AG04449 (cell line): ENCODE measurements at regions not wholly inside any gene's neighbourhood (a gene's known extent, or its start where the extent isn't known, plus 50 kb on each side); places are given as distances from the start of the nearest gene placed in this dataset.

Experiments
- CTCF ChIA-PET: fragments of 350-600 bp; formaldehyde crosslinking; extraction: SDS; loops from one replicate; lab custom pipeline; 2021; ENCODE audit warnings: antibody characterized with exemption; lab: Yijun Ruan, JAX
- POLR2A ChIA-PET: fragments of 400-600, 350-600 bp; formaldehyde crosslinking; extraction: SDS; loops from one replicate; lab custom pipeline; 2020; ENCODE audit warnings: antibody characterized with exemption, inconsistent platforms; lab: Yijun Ruan, JAX
- DNase-seq: peaks from one replicate; pipeline ENCODE4 v3.0.0-alpha.2; 2010; ENCODE audit warnings: low read depth, low spot score
- H3K4me3 ChIP-seq: 2 replicates; pipeline ENCODE4 v1.5.1; 2011; ENCODE audit warnings: low read depth, mild to moderate bottlenecking, control low read depth, low read length
- TF ChIP-seq, protein P1 (sequence below): IDR thresholded peaks from one replicate; pipeline ENCODE4 v1.5.1; 2011; ENCODE audit warnings: mild to moderate bottlenecking, moderate library complexity, low read length, control low read depth, inconsistent platforms; ENCODE audit not compliant: insufficient read depth; ENCODE audit errors: missing control alignments

DNA sequence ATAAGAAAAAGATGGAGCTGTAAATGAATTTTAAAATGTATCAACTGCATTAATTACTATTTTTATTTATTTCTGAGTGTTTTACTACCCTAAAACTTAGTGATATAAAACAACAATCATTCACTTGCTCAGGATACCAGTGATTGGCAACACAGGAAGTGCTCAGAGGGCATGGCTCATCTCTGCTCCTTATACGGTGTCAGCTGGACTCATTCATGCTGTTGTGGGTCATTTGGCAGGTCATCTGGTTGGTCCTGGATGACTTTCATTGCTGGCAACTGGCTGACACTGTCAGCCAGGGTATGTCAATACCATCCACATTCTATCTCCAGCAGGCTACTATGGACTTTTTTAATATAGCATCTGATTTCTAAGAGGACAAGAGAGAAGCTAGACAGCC, 689.6 kb upstream of the NECTIN3 start:
- CTCF ChIA-PET, result interaction anchor here (0.7 kb wide), 1 partner anchor 68 kb away, joined by 3 read pairs; no protein-coding TSS in a partner anchor
- TF ChIP-seq, protein P1, sequence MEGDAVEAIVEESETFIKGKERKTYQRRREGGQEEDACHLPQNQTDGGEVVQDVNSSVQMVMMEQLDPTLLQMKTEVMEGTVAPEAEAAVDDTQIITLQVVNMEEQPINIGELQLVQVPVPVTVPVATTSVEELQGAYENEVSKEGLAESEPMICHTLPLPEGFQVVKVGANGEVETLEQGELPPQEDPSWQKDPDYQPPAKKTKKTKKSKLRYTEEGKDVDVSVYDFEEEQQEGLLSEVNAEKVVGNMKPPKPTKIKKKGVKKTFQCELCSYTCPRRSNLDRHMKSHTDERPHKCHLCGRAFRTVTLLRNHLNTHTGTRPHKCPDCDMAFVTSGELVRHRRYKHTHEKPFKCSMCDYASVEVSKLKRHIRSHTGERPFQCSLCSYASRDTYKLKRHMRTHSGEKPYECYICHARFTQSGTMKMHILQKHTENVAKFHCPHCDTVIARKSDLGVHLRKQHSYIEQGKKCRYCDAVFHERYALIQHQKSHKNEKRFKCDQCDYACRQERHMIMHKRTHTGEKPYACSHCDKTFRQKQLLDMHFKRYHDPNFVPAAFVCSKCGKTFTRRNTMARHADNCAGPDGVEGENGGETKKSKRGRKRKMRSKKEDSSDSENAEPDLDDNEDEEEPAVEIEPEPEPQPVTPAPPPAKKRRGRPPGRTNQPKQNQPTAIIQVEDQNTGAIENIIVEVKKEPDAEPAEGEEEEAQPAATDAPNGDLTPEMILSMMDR, result no peak
- DNase-seq, result no peak
- no peak overlapping the region for H3K4me3 ChIP-seq
- POLR2A ChIA-PET, result no interaction called here

DNA sequence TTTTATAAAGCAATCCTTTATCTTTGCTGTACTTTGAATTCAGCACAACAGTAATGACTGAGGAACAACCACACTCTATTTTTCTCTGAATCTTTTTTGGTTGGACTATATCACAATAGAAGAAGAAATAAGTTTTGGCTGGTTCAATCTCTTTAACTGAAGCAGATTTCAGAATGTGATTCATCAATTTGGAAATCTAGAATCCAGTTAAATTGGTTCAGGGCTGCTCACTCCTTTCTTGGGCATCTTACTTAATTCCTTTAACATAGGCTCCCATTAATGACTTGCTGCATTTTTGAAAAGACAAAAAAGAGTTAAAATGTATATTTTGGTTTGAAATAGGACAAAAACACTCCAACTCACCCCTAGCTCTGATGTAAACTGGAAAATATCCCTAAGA, 688.3 kb upstream of the NECTIN3 start:
- no peak overlapping the region for H3K4me3 ChIP-seq
- DNase-seq, result no peak
- ChIA-PET POLR2A (no interaction called here), CTCF (no interaction called here)
- TF ChIP-seq, protein P1, result no peak

DNA sequence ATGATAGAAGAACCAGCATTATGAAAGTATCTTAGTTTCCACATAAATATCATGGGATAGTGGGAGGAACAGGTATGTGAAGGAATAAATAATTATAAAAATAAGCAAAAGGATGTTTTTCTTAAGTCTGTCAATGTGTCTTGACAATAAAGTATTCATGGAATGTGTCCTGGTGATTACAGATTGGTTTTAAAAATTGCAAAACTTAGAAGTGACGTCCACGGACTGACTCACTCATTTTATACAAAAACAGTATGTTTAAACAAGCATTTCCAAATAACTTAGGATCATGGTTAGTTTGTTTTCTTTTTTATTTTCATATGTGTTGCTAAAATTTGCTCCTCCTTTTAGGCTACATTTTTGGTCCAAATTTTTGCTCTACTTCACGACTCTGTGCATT, 687.0 kb upstream of the NECTIN3 start:
- H3K4me3 ChIP-seq, result no peak overlapping the region
- DNase-seq, result peak; percentile 19

DNA sequence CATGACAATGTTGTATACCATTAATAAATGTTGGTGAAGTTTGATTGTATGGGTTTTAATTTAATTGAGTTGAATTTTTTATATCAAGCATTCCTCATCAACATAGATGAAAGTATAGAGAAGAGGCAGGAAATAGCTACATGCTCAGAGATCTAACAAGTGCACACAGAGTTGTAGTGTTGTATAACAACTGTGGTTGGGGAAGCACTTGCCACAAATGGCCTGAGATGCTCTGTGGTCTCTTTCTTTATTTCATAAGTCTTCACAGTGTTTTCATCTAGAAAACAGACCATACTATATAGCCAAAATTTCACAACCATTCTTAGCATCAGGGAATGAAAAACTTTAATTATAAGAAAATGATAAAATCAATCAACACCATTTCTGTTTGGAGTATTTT, 682.6 kb upstream of the NECTIN3 start:
- DNase-seq, result no peak
- TF ChIP-seq, protein P1, result no peak
- CTCF ChIA-PET, result interaction anchor here (2.1 kb wide), 1 partner anchor 15 kb away, joined by 5 read pairs; no protein-coding TSS in a partner anchor

More for the DNA sequence above, 687.0 kb upstream of the NECTIN3 start:
- TF ChIP-seq, protein P1, result no peak
- ChIA-PET POLR2A (no interaction called here), CTCF (no interaction called here)

DNA sequence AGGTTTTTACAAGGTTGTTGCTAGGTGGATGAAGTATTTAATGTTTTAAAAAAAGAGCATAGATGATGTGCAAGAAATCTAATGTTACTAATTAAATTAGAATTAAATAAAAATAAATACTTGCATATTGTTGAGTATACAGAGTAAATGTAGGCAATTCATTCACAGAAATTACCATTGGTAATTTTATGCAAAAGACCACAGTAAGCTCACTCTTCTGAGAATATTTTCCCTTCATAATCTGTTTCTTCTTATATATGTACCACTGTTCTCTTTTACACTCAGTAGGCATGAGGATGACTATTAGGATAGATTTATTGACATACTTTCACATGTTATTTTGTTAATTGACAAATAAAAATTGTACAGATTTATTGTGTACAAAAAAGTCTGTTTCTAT, 681.2 kb upstream of the NECTIN3 start:
- H3K4me3 ChIP-seq, result no peak overlapping the region
- CTCF ChIA-PET, result no interaction called here
- POLR2A ChIA-PET, result no interaction called here
- TF ChIP-seq, protein P1, result no peak
- no peak for DNase-seq

More for the DNA sequence above, 682.6 kb upstream of the NECTIN3 start:
- POLR2A ChIA-PET, result no interaction called here
- H3K4me3 ChIP-seq, result no peak overlapping the region

DNA sequence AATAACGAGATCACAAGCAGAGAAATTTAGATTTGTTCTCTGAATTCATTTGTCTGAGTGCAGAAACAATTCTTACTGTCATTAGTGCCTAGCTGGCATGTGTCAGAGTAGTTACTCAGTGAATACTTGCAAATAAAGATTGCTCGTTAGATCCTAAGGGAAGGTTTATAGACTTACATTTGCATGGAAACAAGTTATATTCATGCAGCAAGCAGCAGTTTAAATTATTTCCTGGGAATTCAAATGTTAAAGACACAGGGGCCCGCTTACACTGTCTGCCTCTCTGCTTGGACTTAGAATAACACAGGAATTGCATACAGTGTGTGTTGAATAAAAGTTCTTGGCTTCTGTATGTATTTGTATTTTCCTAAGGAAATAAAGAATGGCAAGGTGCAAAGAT, 680.6 kb upstream of the NECTIN3 start:
- no peak overlapping the region for H3K4me3 ChIP-seq
- TF ChIP-seq, protein P1, result no peak
- no peak for DNase-seq
- CTCF ChIA-PET, result no interaction called here
- POLR2A ChIA-PET, result no interaction called here
